ENCODE measurements at regions not wholly inside any gene's neighbourhood (a gene's known extent, or its start where the extent isn't known, plus 50 kb on each side); places are given as distances from the start of the nearest gene placed in this dataset.

GRCh38 chr3:124322966-124323365, 331.0 kb upstream of the ROPN1 start:
- no peak for TF ChIP-seq SP1 (IDR thresholded peaks at IDR 0.05)
- TF ChIP-seq, protein P1, sequence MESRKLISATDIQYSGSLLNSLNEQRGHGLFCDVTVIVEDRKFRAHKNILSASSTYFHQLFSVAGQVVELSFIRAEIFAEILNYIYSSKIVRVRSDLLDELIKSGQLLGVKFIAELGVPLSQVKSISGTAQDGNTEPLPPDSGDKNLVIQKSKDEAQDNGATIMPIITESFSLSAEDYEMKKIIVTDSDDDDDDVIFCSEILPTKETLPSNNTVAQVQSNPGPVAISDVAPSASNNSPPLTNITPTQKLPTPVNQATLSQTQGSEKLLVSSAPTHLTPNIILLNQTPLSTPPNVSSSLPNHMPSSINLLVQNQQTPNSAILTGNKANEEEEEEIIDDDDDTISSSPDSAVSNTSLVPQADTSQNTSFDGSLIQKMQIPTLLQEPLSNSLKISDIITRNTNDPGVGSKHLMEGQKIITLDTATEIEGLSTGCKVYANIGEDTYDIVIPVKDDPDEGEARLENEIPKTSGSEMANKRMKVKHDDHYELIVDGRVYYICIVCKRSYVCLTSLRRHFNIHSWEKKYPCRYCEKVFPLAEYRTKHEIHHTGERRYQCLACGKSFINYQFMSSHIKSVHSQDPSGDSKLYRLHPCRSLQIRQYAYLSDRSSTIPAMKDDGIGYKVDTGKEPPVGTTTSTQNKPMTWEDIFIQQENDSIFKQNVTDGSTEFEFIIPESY (IDR thresholded peaks at IDR 0.05): no peak
- TF ChIP-seq ATF3 (IDR thresholded peaks at IDR 0.05): no peak
- no peak for TF ChIP-seq YY1 (IDR thresholded peaks at IDR 0.05)
- TF ChIP-seq RAD21 (IDR thresholded peaks at IDR 0.05): no peak
- no peak for TF ChIP-seq FOXA2 (IDR thresholded peaks at IDR 0.05)
- no peak for TF ChIP-seq TAF1 (conservative IDR thresholded peaks at IDR 0.05)
- no peak for TF ChIP-seq RXRA (IDR thresholded peaks at IDR 0.05)
- no peak for TF ChIP-seq NR2F2 (IDR thresholded peaks at IDR 0.05)
- TF ChIP-seq GABPA (IDR thresholded peaks at IDR 0.05 in 1 of 2, conservative IDR thresholded peaks at IDR 0.05 in 1 of 2): no peak
- TF ChIP-seq FOXA1 (IDR thresholded peaks at IDR 0.05): no peak
- TF ChIP-seq, protein P2, sequence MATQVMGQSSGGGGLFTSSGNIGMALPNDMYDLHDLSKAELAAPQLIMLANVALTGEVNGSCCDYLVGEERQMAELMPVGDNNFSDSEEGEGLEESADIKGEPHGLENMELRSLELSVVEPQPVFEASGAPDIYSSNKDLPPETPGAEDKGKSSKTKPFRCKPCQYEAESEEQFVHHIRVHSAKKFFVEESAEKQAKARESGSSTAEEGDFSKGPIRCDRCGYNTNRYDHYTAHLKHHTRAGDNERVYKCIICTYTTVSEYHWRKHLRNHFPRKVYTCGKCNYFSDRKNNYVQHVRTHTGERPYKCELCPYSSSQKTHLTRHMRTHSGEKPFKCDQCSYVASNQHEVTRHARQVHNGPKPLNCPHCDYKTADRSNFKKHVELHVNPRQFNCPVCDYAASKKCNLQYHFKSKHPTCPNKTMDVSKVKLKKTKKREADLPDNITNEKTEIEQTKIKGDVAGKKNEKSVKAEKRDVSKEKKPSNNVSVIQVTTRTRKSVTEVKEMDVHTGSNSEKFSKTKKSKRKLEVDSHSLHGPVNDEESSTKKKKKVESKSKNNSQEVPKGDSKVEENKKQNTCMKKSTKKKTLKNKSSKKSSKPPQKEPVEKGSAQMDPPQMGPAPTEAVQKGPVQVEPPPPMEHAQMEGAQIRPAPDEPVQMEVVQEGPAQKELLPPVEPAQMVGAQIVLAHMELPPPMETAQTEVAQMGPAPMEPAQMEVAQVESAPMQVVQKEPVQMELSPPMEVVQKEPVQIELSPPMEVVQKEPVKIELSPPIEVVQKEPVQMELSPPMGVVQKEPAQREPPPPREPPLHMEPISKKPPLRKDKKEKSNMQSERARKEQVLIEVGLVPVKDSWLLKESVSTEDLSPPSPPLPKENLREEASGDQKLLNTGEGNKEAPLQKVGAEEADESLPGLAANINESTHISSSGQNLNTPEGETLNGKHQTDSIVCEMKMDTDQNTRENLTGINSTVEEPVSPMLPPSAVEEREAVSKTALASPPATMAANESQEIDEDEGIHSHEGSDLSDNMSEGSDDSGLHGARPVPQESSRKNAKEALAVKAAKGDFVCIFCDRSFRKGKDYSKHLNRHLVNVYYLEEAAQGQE (IDR thresholded peaks at IDR 0.05): no peak
- no peak for TF ChIP-seq HNF4G (IDR thresholded peaks at IDR 0.05)
- TF ChIP-seq EGR1 (IDR thresholded peaks at IDR 0.05; ENCODE audit: low read depth in 2 of 2): no peak
- no peak for TF ChIP-seq JUND (IDR thresholded peaks at IDR 0.05)
- no peak for TF ChIP-seq MAX (IDR thresholded peaks at IDR 0.05)
- TF ChIP-seq, protein P3, sequence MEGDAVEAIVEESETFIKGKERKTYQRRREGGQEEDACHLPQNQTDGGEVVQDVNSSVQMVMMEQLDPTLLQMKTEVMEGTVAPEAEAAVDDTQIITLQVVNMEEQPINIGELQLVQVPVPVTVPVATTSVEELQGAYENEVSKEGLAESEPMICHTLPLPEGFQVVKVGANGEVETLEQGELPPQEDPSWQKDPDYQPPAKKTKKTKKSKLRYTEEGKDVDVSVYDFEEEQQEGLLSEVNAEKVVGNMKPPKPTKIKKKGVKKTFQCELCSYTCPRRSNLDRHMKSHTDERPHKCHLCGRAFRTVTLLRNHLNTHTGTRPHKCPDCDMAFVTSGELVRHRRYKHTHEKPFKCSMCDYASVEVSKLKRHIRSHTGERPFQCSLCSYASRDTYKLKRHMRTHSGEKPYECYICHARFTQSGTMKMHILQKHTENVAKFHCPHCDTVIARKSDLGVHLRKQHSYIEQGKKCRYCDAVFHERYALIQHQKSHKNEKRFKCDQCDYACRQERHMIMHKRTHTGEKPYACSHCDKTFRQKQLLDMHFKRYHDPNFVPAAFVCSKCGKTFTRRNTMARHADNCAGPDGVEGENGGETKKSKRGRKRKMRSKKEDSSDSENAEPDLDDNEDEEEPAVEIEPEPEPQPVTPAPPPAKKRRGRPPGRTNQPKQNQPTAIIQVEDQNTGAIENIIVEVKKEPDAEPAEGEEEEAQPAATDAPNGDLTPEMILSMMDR (IDR thresholded peaks at IDR 0.05; ENCODE audit: low read depth, low read length, missing input control): no peak
- no peak for TF ChIP-seq HNF4A (conservative IDR thresholded peaks at IDR 0.05)
- 86% methylated on average over 4 of the region's 4 CpGs for WGBS
- no peak overlapping the region for H3K4me3 ChIP-seq (ENCODE audit: low read depth in 1 of 3, low read length in 3 of 3)
- no peaks in the 10 kb centered on the region for H3K4me1 ChIP-seq (ENCODE audit: control insufficient read depth in 4 of 4, insufficient read depth in 4 of 4, low read length in 3 of 4)
- no peak overlapping the region for H3K9ac ChIP-seq (ENCODE audit: low read depth in 1 of 2, low read length in 2 of 2)
- H3K27ac ChIP-seq (ENCODE audit: low read depth in 1 of 2, low read length in 2 of 2): no peak overlapping the region
- no peak for DNase-seq (ENCODE audit: low spot score)
- H3K27me3 ChIP-seq (ENCODE audit: control insufficient read depth in 4 of 4, insufficient read depth in 4 of 4, low read length in 3 of 4): no peaks in the 10 kb centered on the region
- H3K36me3 ChIP-seq (ENCODE audit: control insufficient read depth in 4 of 4, insufficient read depth in 3 of 4, low read depth in 1 of 4, low read length in 3 of 4): no peaks in the 10 kb centered on the region
- no peaks in the 10 kb centered on the region for H3K9me3 ChIP-seq (ENCODE audit: control insufficient read depth in 4 of 4, low read length in 3 of 4)

Measured in liver (tissue), 8 donors.